ENCODE measurements at regions not wholly inside any gene's neighbourhood (a gene's known extent, or its start where the extent isn't known, plus 50 kb on each side); places are given as distances from the start of the nearest gene placed in this dataset.

DNA sequence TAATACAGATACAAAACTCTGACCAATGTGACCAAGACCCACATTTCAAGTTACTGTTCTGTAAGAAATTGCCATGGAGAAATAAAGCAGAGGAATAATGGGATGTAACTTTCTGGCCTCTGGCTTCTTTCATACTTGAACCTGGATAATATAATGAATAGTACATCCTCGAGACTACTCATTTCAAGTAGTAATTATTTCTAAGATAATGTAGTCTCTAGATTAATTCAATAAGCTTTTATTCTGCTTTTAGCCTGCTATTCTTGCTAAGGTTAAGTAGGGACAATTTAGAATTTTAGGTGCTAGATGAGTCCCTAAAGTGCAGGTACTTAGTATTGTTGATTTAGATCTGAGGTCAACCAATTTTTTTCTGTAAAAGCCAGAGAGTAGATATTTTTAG lies 178.7 kb upstream of the IL15 start:
- H2AFZ ChIP-seq (ENCODE audit: low read depth, low read length), result no peak overlapping the region
- H3K9ac ChIP-seq (ENCODE audit: low read depth, low read length), result no peak overlapping the region
- H3K4me2 ChIP-seq (ENCODE audit: insufficient read depth, low read length), result no peak overlapping the region
- H3K27ac ChIP-seq (ENCODE audit: low read length), result no peak overlapping the region
- no peaks in the 10 kb centered on the region for H3K79me2 ChIP-seq (ENCODE audit: insufficient read depth, low read length)
- no peaks in the 10 kb centered on the region for H3K9me3 ChIP-seq (ENCODE audit: insufficient read depth, low read length, severe bottlenecking)
- H3K36me3 ChIP-seq (ENCODE audit: insufficient read depth, low read length), result no peaks in the 10 kb centered on the region
- TF ChIP-seq, protein P1, sequence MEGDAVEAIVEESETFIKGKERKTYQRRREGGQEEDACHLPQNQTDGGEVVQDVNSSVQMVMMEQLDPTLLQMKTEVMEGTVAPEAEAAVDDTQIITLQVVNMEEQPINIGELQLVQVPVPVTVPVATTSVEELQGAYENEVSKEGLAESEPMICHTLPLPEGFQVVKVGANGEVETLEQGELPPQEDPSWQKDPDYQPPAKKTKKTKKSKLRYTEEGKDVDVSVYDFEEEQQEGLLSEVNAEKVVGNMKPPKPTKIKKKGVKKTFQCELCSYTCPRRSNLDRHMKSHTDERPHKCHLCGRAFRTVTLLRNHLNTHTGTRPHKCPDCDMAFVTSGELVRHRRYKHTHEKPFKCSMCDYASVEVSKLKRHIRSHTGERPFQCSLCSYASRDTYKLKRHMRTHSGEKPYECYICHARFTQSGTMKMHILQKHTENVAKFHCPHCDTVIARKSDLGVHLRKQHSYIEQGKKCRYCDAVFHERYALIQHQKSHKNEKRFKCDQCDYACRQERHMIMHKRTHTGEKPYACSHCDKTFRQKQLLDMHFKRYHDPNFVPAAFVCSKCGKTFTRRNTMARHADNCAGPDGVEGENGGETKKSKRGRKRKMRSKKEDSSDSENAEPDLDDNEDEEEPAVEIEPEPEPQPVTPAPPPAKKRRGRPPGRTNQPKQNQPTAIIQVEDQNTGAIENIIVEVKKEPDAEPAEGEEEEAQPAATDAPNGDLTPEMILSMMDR (IDR thresholded peaks at IDR 0.05; ENCODE audit: borderline replicate concordance, extremely low read depth, low read length, poor library complexity, severe bottlenecking), result no peak
- TF ChIP-seq EZH2 (IDR thresholded peaks at IDR 0.05; ENCODE audit: borderline replicate concordance, low read depth, low read length, severe bottlenecking), result no peak
- no peaks in the 10 kb centered on the region for H3K27me3 ChIP-seq (ENCODE audit: insufficient read depth, low read length, poor library complexity)
- ATAC-seq (ENCODE audit: insufficient read depth, low read depth) (no peak), DNase-seq (no peak)
- no peaks in the 10 kb centered on the region for H4K20me1 ChIP-seq (ENCODE audit: insufficient read depth, low read length)
- H3K4me1 ChIP-seq (ENCODE audit: insufficient read depth, low read length), result no peaks in the 10 kb centered on the region
- H3K4me3 ChIP-seq (ENCODE audit: low read depth in 1 of 2, low read length in 2 of 2), result no peak overlapping the region

DNA sequence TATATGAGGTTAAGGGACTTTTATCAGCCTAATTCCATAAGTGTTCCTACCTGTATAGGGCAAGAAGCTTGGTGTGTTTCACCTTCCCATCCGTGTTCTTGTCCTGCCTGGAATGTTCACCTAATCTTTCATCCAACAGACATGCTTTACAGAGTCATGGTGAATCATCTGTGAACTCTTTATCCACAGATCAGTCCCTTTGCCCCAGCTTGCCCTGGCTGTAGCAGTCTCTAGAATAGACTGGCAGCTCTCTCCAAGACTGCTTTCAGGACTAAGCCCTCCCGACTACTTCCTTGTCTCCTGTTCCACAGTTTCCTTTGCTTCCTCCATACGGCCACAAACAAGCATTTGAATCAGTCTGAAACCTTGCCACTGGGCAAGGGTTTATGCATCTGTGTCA lies 177.9 kb upstream of the IL15 start:
- no peak overlapping the region for H3K4me3 ChIP-seq (ENCODE audit: low read depth in 1 of 2, low read length in 2 of 2)
- H3K9me3 ChIP-seq (ENCODE audit: insufficient read depth, low read length, severe bottlenecking), result no peaks in the 10 kb centered on the region
- no peak overlapping the region for H2AFZ ChIP-seq (ENCODE audit: low read depth, low read length)
- no peaks in the 10 kb centered on the region for H3K27me3 ChIP-seq (ENCODE audit: insufficient read depth, low read length, poor library complexity)
- ATAC-seq (ENCODE audit: insufficient read depth, low read depth) (no peak), DNase-seq (no peak)
- H3K36me3 ChIP-seq (ENCODE audit: insufficient read depth, low read length), result no peaks in the 10 kb centered on the region
- no peak overlapping the region for H3K4me2 ChIP-seq (ENCODE audit: insufficient read depth, low read length)
- no peaks in the 10 kb centered on the region for H3K4me1 ChIP-seq (ENCODE audit: insufficient read depth, low read length)
- no peaks in the 10 kb centered on the region for H3K79me2 ChIP-seq (ENCODE audit: insufficient read depth, low read length)
- no peaks in the 10 kb centered on the region for H4K20me1 ChIP-seq (ENCODE audit: insufficient read depth, low read length)
- TF ChIP-seq, protein P1 (IDR thresholded peaks at IDR 0.05; ENCODE audit: borderline replicate concordance, extremely low read depth, low read length, poor library complexity, severe bottlenecking), result no peak
- no peak for TF ChIP-seq EZH2 (IDR thresholded peaks at IDR 0.05; ENCODE audit: borderline replicate concordance, low read depth, low read length, severe bottlenecking)
- no peak overlapping the region for H3K27ac ChIP-seq (ENCODE audit: low read length)
- H3K9ac ChIP-seq (ENCODE audit: low read depth, low read length), result no peak overlapping the region

DNA sequence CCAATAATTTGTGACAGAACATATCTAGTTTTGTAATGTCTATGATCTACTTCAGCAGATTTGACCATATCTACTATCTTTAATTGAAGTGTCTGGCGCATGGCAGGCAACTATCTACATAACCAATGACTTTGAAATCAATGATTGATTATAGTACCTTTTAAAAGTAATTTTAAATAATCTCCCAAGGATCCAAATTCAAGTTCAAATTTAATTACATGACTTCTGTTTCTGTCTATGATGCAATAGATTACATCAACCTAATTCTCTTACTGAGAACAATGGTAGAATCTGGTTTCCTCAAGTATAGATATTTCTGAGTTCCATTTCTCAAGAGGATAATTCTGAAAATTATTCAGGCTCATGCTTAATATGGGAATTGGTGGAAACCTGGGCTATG lies 177.4 kb upstream of the IL15 start:
- H3K4me2 ChIP-seq (ENCODE audit: insufficient read depth, low read length), result no peak overlapping the region
- DNase-seq, result no peak

More for the DNA sequence above, 177.4 kb upstream of the IL15 start:
- Histone ChIP-seq H3K36me3 (ENCODE audit: insufficient read depth, low read length) (no peaks in the 10 kb centered on the region), H3K27ac (ENCODE audit: low read length) (no peak overlapping the region), H3K27me3 (ENCODE audit: insufficient read depth, low read length, poor library complexity) (no peaks in the 10 kb centered on the region), H3K9me3 (ENCODE audit: insufficient read depth, low read length, severe bottlenecking) (no peaks in the 10 kb centered on the region), H2AFZ (ENCODE audit: low read depth, low read length) (no peak overlapping the region), H3K9ac (ENCODE audit: low read depth, low read length) (no peak overlapping the region), H4K20me1 (ENCODE audit: insufficient read depth, low read length) (no peaks in the 10 kb centered on the region), H3K4me1 (ENCODE audit: insufficient read depth, low read length) (no peaks in the 10 kb centered on the region), H3K79me2 (ENCODE audit: insufficient read depth, low read length) (no peaks in the 10 kb centered on the region), H3K4me3 (ENCODE audit: low read depth in 1 of 2, low read length in 2 of 2) (no peak overlapping the region)
- TF ChIP-seq, protein P1 (IDR thresholded peaks at IDR 0.05; ENCODE audit: borderline replicate concordance, extremely low read depth, low read length, poor library complexity, severe bottlenecking), result no peak
- no peak for TF ChIP-seq EZH2 (IDR thresholded peaks at IDR 0.05; ENCODE audit: borderline replicate concordance, low read depth, low read length, severe bottlenecking)
- no peak for ATAC-seq (ENCODE audit: insufficient read depth, low read depth)

Data from DND-41 (cell line).